ENCODE measurements at regions not wholly inside any gene's neighbourhood (a gene's known extent, or its start where the extent isn't known, plus 50 kb on each side); places are given as distances from the start of the nearest gene placed in this dataset.
"Not testable (repeated sequence)": the region's sequence is repeated elsewhere in the genome, so short reads cannot be mapped to it uniquely, and the experiment has no call there.

GRCh38 chr5:19246191-19246590 is 741.8 kb downstream of the CDH18 start:
- H3K79me1 ChIP-seq (ENCODE audit: low read depth in 1 of 2, low read length in 2 of 2); H3K4me3 ChIP-seq (ENCODE audit: insufficient read depth, low read depth, low read length); in situ Hi-C loops (cut with MboI; ENCODE audit: low sequenced_read_pairs); H3K4ac ChIP-seq (ENCODE audit: low read depth, low read length); H3K36me3 ChIP-seq (ENCODE audit: control insufficient read depth, insufficient read depth, low read length); H4K5ac ChIP-seq (ENCODE audit: low read depth, low read length); H3K14ac ChIP-seq (replicated peaks; ENCODE audit: low read depth, low read length); H2BK5ac ChIP-seq (ENCODE audit: low read depth, low read length, poor library complexity, severe bottlenecking); H3K9me3 ChIP-seq (ENCODE audit: control insufficient read depth, insufficient read depth, low read length); H3K4me2 ChIP-seq (ENCODE audit: low read depth, low read length); H3K9ac ChIP-seq (ENCODE audit: low read depth, low read length); H4K8ac ChIP-seq (ENCODE audit: low read depth in 2 of 2, low read length in 2 of 2); intact Hi-C loops (cut with micrococcal nuclease); H2BK20ac ChIP-seq (ENCODE audit: low read depth, low read length); H3K18ac ChIP-seq (ENCODE audit: low read depth, low read length); H2AK5ac ChIP-seq (ENCODE audit: low read depth, low read length); ATAC-seq (ENCODE audit: low read depth); H3K4me1 ChIP-seq (ENCODE audit: control insufficient read depth, insufficient read depth, low read length); CTCF ChIA-PET; H3K23ac ChIP-seq (ENCODE audit: low read depth, low read length); DNase-seq; BruUV-seq (replicated peaks); POLR2A ChIA-PET (ENCODE audit: unreplicated experiment); H2BK120ac ChIP-seq (ENCODE audit: low read depth, low read length); H2BK15ac ChIP-seq (ENCODE audit: low read depth, low read length); H3K56ac ChIP-seq (ENCODE audit: extremely low read depth, insufficient read depth, low read length); dilution Hi-C loops (cut with HindIII; ENCODE audit: low sequenced_read_pairs, unreplicated experiment); H3K27ac ChIP-seq (ENCODE audit: insufficient read depth, low read length); H4K20me1 ChIP-seq (ENCODE audit: insufficient read depth, low read length); H4K91ac ChIP-seq (ENCODE audit: insufficient read depth, low read depth, low read length); H3K9me1 ChIP-seq (ENCODE audit: insufficient read depth, low read length); H2AFZ ChIP-seq (replicated peaks; ENCODE audit: low read length, poor library complexity); H3K27me3 ChIP-seq (ENCODE audit: control insufficient read depth, insufficient read depth, low read length); H2AK9ac ChIP-seq (replicated peaks; ENCODE audit: low read depth, low read length, poor library complexity): not testable (repeated sequence)
- no CpG with 5 or more reads among the region's 1 CpG for WGBS, 2 experiments (ENCODE audit: extremely low coverage in 2 of 2, insufficient read length in 1 of 2)

Data from IMR-90 (cell line).